Neural progenitor cell (in vitro differentiated cells): ENCODE measurements at regions not wholly inside any gene's neighbourhood (a gene's known extent, or its start where the extent isn't known, plus 50 kb on each side); places are given as distances from the start of the nearest gene placed in this dataset.

Experiments used
- EZH2 ChIP-seq: fragments of 200-600 bp; sonication (generic); IDR thresholded peaks from 2 replicates; pipeline ENCODE4 v1.6.1; 2017; ENCODE audit warnings: antibody characterized with exemption, mild to moderate bottlenecking, moderate library complexity
- TF ChIP-seq, protein P1 (sequence below): fragments of 200-600 bp; sonication (generic); IDR thresholded peaks from 2 replicates; pipeline ENCODE4 v1.5.1; 2017; ENCODE audit warnings: antibody characterized with exemption, mild to moderate bottlenecking

DNA sequence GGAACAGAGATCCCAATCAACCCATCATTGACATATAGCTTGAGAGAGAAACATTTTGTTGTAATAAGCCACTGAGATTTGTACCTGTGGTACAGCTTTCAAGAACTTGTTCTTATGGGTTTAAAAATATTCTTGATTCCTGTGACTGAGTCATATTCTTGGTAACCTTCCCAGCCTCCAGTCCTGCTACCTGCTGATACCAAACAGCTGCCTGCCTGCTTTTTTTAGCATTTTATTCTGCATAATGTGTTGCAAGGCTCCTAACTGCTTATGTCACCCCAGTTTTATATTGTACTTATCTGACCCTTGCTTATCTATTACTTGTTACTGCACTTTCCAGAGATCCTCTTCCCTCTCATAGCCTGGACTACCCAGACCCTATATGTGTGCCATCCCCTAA, 349.3 kb upstream of the SOX2 start:
- TF ChIP-seq, protein P1, sequence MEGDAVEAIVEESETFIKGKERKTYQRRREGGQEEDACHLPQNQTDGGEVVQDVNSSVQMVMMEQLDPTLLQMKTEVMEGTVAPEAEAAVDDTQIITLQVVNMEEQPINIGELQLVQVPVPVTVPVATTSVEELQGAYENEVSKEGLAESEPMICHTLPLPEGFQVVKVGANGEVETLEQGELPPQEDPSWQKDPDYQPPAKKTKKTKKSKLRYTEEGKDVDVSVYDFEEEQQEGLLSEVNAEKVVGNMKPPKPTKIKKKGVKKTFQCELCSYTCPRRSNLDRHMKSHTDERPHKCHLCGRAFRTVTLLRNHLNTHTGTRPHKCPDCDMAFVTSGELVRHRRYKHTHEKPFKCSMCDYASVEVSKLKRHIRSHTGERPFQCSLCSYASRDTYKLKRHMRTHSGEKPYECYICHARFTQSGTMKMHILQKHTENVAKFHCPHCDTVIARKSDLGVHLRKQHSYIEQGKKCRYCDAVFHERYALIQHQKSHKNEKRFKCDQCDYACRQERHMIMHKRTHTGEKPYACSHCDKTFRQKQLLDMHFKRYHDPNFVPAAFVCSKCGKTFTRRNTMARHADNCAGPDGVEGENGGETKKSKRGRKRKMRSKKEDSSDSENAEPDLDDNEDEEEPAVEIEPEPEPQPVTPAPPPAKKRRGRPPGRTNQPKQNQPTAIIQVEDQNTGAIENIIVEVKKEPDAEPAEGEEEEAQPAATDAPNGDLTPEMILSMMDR = no peak
- TF ChIP-seq EZH2 = no peak
